A673 (cell line): ENCODE measurements at regions not wholly inside any gene's neighbourhood (a gene's known extent, or its start where the extent isn't known, plus 50 kb on each side); places are given as distances from the start of the nearest gene placed in this dataset.

Source experiments
- EZH2 ChIP-seq: fragments of 200-600 bp; sonication (generic); IDR thresholded peaks from 2 replicates; pipeline ENCODE4 v1.6.1; 2017; ENCODE audit warnings: borderline replicate concordance, low read depth, mild to moderate bottlenecking, mixed read lengths, antibody characterized with exemption, low read length; ENCODE audit not compliant: poor library complexity, severe bottlenecking
- TF ChIP-seq, protein P1 (sequence below): fragments of 300-800, 200-600 bp; sonication (generic); conservative IDR thresholded peaks from 2 replicates; pipeline ENCODE4 v1.5.1; 2017; ENCODE audit warnings: low read depth, mild to moderate bottlenecking, antibody characterized with exemption, low read length, moderate library complexity, mixed read lengths

- TF ChIP-seq EZH2: no peak
- TF ChIP-seq, protein P1, sequence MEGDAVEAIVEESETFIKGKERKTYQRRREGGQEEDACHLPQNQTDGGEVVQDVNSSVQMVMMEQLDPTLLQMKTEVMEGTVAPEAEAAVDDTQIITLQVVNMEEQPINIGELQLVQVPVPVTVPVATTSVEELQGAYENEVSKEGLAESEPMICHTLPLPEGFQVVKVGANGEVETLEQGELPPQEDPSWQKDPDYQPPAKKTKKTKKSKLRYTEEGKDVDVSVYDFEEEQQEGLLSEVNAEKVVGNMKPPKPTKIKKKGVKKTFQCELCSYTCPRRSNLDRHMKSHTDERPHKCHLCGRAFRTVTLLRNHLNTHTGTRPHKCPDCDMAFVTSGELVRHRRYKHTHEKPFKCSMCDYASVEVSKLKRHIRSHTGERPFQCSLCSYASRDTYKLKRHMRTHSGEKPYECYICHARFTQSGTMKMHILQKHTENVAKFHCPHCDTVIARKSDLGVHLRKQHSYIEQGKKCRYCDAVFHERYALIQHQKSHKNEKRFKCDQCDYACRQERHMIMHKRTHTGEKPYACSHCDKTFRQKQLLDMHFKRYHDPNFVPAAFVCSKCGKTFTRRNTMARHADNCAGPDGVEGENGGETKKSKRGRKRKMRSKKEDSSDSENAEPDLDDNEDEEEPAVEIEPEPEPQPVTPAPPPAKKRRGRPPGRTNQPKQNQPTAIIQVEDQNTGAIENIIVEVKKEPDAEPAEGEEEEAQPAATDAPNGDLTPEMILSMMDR: no peak
Measured at GRCh38 chr7:24504040-24504439, 69.2 kb upstream of the PALS2 start.
